ENCODE measurements at regions not wholly inside any gene's neighbourhood (a gene's known extent, or its start where the extent isn't known, plus 50 kb on each side); places are given as distances from the start of the nearest gene placed in this dataset.

GRCh38 chr10:4215485-4215884 lies 430.5 kb upstream of the KLF6 start:
- TF ChIP-seq CTCF (IDR thresholded peaks at IDR 0.05) = no peak
- no peaks in the 10 kb centered on the region for H3K9me3 Mint-ChIP-seq
- peaks cover 7% of the 10 kb centered on the region; the same call in 1 of the 2 replicates for H3K36me3 Mint-ChIP-seq (ENCODE audit: low read depth)
- H3K27ac Mint-ChIP-seq = no peak overlapping the region
- no peak overlapping the region for H3K4me3 Mint-ChIP-seq
- peaks cover 31% of the 10 kb centered on the region for H3K4me1 Mint-ChIP-seq (ENCODE audit: low read depth)
- DNase-seq = no peak
- H3K27me3 Mint-ChIP-seq (ENCODE audit: insufficient read depth) = no peaks in the 10 kb centered on the region; the same call in 1 of the 2 replicates

DNA sequence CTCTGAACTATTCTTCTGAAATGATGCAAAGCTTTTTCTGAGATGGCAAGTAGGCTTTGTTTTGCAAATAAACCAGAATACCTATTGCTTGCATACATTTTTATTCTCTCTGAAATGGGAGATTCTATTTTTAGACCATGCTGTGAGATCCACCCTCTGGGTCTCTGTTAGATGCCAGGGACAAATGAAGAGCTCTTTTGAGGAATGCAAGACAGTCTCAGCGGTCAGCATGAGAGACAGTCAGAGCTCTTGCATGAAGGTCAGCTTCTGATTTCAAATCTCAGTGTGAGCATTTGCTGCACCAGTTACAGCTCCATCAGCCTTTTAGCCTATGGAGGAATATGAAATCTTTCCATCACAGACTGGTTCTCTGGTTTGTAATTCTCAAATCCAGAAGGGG lies 429.9 kb upstream of the KLF6 start:
- H3K27ac Mint-ChIP-seq = no peak overlapping the region; the same call in 1 of the 2 replicates

DNA sequence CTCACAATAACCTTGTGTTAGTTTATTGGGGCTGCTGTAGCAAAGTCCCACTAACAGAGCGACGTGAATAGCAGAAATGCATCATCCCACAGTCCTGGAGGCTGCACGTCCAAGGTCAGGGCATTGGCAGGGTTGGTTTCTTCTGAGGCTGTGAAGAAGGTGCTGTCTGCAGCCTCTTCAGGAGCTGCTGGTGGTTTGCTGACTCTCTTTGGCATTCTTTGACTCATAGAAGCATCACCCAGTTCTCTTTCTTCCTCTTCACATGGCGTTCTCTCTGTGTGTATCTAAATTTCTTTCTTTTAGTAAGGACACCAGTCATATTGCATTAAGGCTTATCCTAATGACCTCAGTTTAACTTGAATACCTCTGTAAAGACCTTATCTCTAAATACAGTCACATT lies 428.4 kb upstream of the KLF6 start:
- Mint-ChIP-seq H3K27ac (no peak overlapping the region), H3K4me1 (ENCODE audit: low read depth) (peaks cover 31% of the 10 kb centered on the region), H3K36me3 (ENCODE audit: low read depth) (peaks cover 7% of the 10 kb centered on the region; the same call in 1 of the 2 replicates), H3K4me3 (no peak overlapping the region), H3K9me3 (no peaks in the 10 kb centered on the region), H3K27me3 (ENCODE audit: insufficient read depth) (peaks cover 3% of the 10 kb centered on the region; the same call in 1 of the 2 replicates)
- DNase-seq = no peak
- TF ChIP-seq CTCF (IDR thresholded peaks at IDR 0.05) = no peak

More for the DNA sequence above, 429.9 kb upstream of the KLF6 start:
- H3K4me3 Mint-ChIP-seq = no peak overlapping the region
- peaks cover 7% of the 10 kb centered on the region; the same call in 1 of the 2 replicates for H3K36me3 Mint-ChIP-seq (ENCODE audit: low read depth)
- no peaks in the 10 kb centered on the region for H3K9me3 Mint-ChIP-seq
- H3K4me1 Mint-ChIP-seq (ENCODE audit: low read depth) = peaks cover 31% of the 10 kb centered on the region
- TF ChIP-seq CTCF (IDR thresholded peaks at IDR 0.05) = no peak
- no peaks in the 10 kb centered on the region; the same call in 1 of the 2 replicates for H3K27me3 Mint-ChIP-seq (ENCODE audit: insufficient read depth)
- DNase-seq = peak; percentile 17

DNA sequence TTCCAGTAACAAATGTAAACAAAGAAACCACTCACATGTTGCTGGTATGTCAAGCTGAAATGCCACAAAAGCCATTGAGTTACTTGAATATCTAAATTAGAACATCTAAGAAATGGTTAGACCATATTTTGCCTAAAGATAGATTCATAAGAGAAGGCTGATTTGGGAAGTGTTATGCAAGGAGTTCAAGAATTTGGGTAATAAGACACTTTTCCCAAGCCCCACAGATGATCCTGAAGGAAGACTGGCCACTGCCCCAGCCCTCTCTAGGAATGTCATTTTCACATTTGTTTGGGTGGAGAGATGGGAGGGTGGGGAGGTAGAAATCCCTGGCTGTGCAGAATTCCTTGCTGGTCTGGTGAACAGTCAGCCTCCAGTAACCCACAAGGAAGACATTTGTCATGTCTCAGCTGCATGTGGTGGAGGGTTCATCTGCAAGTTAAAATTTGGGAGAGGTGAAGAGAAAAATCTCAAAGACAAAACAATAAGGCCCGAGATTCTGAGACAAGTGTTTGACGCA lies 427.2 kb upstream of the KLF6 start:
- Mint-ChIP-seq H3K4me3 (no peak overlapping the region), H3K27ac (no peak overlapping the region), H3K36me3 (ENCODE audit: low read depth) (peaks cover 7% of the 10 kb centered on the region; the same call in 1 of the 2 replicates), H3K4me1 (ENCODE audit: low read depth) (peaks cover 31% of the 10 kb centered on the region), H3K9me3 (no peaks in the 10 kb centered on the region), H3K27me3 (ENCODE audit: insufficient read depth) (peaks cover 3% of the 10 kb centered on the region; the same call in 1 of the 2 replicates)
- no peak for TF ChIP-seq CTCF (IDR thresholded peaks at IDR 0.05)
- DNase-seq = no peak

DNA sequence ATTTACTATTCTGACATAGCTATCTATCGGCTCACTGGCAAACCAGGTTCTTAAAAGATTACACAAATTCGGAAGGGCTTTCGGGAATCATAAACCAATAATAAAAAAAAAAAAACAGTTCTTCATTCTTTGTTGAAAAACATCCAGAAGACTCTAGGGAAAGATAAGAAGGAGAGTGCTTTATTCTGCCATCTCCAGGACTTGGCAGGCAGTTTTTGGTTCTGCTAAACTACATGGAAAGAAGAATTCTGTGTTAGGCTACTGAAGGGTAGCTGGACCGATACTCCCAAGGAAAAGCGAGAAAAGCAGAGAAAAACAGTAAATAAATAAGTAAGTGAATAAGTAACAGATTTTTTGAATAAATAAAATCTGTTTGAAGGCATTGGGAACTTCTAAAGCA lies 423.5 kb upstream of the KLF6 start:
- Mint-ChIP-seq H3K27ac (no peak overlapping the region), H3K4me3 (no peak overlapping the region), H3K36me3 (ENCODE audit: low read depth) (peaks cover 7% of the 10 kb centered on the region; the same call in 1 of the 2 replicates), H3K9me3 (no peaks in the 10 kb centered on the region), H3K27me3 (ENCODE audit: insufficient read depth) (peaks cover 5% of the 10 kb centered on the region), H3K4me1 (ENCODE audit: low read depth) (peaks cover 5% of the 10 kb centered on the region)
- DNase-seq = no peak
- TF ChIP-seq CTCF (IDR thresholded peaks at IDR 0.05) = no peak

Measured in HFFc6 (cell line).